ENCODE measurements at regions not wholly inside any gene's neighbourhood (a gene's known extent, or its start where the extent isn't known, plus 50 kb on each side); places are given as distances from the start of the nearest gene placed in this dataset.

DNA sequence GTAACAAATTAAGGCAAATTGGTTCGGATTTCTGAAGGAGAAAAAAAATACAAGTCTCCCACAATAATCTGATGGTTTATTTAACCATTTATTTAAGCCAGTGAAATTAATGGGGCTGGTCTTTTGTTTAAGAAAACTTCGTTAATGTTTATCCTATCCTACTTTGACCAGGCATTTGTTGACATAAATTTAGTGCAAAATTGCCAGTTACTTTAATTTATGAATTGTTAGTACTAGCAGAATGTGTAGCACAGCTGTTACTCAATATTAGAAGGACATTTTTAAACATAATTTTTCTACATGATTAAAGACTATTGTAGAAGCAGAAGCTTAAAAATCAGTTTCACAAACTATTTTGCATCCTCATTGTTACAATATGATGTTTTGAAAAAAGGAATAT is 687.6 kb upstream of the PTBP2 start:
- Histone ChIP-seq H3K27ac (ENCODE audit: extremely low read depth, low read depth, low read length) (no peak overlapping the region), H3K4me3 (no peak overlapping the region), H3K9me3 (replicated peaks; ENCODE audit: control insufficient read depth, insufficient read depth, low read depth, low read length) (no peaks in the 10 kb centered on the region; the same call in 1 of the 2 replicates), H3K36me3 (ENCODE audit: control insufficient read depth, insufficient read depth, low read length) (no peaks in the 10 kb centered on the region), H3K9ac (ENCODE audit: insufficient read depth in 1 of 2, low read depth in 2 of 2, low read length in 2 of 2) (no peak overlapping the region), H3K27me3 (ENCODE audit: control insufficient read depth in 2 of 2, insufficient read depth in 2 of 2, low read length in 2 of 2) (no peaks in the 10 kb centered on the region), H3K4me1 (replicated peaks in 1 of 2; ENCODE audit: control insufficient read depth in 2 of 2, insufficient read depth in 2 of 2, low read length in 2 of 2) (no peaks in the 10 kb centered on the region), H3K4me2 (ENCODE audit: insufficient read depth, low read length) (no peak overlapping the region), H3K79me2 (ENCODE audit: control insufficient read depth, insufficient read depth, low read length) (no peaks in the 10 kb centered on the region), H4K20me1 (replicated peaks; ENCODE audit: control insufficient read depth, insufficient read depth, low read length) (no peaks in the 10 kb centered on the region), H3K9me1 (ENCODE audit: control insufficient read depth, insufficient read depth, low read length) (no peaks in the 10 kb centered on the region), H2AFZ (ENCODE audit: low read depth, low read length) (no peak overlapping the region)
- FAIRE-seq (no peak), ATAC-seq (no peak), DNase-seq (ENCODE audit: extremely low read depth in 1 of 4, low spot score in 3 of 4) (no peak)
- TF ChIP-seq ZNF212 (CRISPR knock-in tag; IDR thresholded peaks at IDR 0.05): no peak
- TF ChIP-seq, protein P1, sequence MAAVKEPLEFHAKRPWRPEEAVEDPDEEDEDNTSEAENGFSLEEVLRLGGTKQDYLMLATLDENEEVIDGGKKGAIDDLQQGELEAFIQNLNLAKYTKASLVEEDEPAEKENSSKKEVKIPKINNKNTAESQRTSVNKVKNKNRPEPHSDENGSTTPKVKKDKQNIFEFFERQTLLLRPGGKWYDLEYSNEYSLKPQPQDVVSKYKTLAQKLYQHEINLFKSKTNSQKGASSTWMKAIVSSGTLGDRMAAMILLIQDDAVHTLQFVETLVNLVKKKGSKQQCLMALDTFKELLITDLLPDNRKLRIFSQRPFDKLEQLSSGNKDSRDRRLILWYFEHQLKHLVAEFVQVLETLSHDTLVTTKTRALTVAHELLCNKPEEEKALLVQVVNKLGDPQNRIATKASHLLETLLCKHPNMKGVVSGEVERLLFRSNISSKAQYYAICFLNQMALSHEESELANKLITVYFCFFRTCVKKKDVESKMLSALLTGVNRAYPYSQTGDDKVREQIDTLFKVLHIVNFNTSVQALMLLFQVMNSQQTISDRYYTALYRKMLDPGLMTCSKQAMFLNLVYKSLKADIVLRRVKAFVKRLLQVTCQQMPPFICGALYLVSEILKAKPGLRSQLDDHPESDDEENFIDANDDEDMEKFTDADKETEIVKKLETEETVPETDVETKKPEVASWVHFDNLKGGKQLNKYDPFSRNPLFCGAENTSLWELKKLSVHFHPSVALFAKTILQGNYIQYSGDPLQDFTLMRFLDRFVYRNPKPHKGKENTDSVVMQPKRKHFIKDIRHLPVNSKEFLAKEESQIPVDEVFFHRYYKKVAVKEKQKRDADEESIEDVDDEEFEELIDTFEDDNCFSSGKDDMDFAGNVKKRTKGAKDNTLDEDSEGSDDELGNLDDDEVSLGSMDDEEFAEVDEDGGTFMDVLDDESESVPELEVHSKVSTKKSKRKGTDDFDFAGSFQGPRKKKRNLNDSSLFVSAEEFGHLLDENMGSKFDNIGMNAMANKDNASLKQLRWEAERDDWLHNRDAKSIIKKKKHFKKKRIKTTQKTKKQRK (IDR thresholded peaks at IDR 0.05; ENCODE audit: borderline replicate concordance, low read depth, low read length): no peak
- TF ChIP-seq NCOA6 (IDR thresholded peaks at IDR 0.05): no peak
- TF ChIP-seq, protein P2, sequence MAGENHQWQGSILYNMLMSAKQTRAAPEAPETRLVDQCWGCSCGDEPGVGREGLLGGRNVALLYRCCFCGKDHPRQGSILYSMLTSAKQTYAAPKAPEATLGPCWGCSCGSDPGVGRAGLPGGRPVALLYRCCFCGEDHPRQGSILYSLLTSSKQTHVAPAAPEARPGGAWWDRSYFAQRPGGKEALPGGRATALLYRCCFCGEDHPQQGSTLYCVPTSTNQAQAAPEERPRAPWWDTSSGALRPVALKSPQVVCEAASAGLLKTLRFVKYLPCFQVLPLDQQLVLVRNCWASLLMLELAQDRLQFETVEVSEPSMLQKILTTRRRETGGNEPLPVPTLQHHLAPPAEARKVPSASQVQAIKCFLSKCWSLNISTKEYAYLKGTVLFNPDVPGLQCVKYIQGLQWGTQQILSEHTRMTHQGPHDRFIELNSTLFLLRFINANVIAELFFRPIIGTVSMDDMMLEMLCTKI (IDR thresholded peaks at IDR 0.05; ENCODE audit: partially characterized antibody): no peak
- TF ChIP-seq ZNF778 (CRISPR knock-in tag; IDR thresholded peaks at IDR 0.05): no peak
- TF ChIP-seq, protein P3, sequence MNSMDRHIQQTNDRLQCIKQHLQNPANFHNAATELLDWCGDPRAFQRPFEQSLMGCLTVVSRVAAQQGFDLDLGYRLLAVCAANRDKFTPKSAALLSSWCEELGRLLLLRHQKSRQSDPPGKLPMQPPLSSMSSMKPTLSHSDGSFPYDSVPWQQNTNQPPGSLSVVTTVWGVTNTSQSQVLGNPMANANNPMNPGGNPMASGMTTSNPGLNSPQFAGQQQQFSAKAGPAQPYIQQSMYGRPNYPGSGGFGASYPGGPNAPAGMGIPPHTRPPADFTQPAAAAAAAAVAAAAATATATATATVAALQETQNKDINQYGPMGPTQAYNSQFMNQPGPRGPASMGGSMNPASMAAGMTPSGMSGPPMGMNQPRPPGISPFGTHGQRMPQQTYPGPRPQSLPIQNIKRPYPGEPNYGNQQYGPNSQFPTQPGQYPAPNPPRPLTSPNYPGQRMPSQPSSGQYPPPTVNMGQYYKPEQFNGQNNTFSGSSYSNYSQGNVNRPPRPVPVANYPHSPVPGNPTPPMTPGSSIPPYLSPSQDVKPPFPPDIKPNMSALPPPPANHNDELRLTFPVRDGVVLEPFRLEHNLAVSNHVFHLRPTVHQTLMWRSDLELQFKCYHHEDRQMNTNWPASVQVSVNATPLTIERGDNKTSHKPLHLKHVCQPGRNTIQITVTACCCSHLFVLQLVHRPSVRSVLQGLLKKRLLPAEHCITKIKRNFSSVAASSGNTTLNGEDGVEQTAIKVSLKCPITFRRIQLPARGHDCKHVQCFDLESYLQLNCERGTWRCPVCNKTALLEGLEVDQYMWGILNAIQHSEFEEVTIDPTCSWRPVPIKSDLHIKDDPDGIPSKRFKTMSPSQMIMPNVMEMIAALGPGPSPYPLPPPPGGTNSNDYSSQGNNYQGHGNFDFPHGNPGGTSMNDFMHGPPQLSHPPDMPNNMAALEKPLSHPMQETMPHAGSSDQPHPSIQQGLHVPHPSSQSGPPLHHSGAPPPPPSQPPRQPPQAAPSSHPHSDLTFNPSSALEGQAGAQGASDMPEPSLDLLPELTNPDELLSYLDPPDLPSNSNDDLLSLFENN (IDR thresholded peaks at IDR 0.05; ENCODE audit: low read depth in 2 of 2, low read length in 2 of 2): no peak
- no peak for TF ChIP-seq ZNF165 (CRISPR knock-in tag; IDR thresholded peaks at IDR 0.05; ENCODE audit: borderline replicate concordance)
- no peak for TF ChIP-seq PHB2 (IDR thresholded peaks at IDR 0.05; ENCODE audit: low read depth)
- 0% methylated on average over 2 of the region's 2 CpGs for WGBS (ENCODE audit: insufficient coverage, low coverage, missing lambda C conversion rate)
- POLR2A ChIA-PET: no interaction called here
- BruUV-seq (replicated peaks): no TSS peak
- intact Hi-C loops (cut with micrococcal nuclease) (no loop called here), in situ Hi-C loops (cut with MboI) (no loop called here)
- CTCF ChIA-PET (ENCODE audit: low intra/inter-chr PET ratio): no interaction called here
